Loucy (cell line): ENCODE measurements at regions not wholly inside any gene's neighbourhood (a gene's known extent, or its start where the extent isn't known, plus 50 kb on each side); places are given as distances from the start of the nearest gene placed in this dataset.

ENCODE experiments used
- H2AFZ ChIP-seq: fragments of 200-600 bp; sonication (generic); 2 replicates; pipeline ENCODE4 v1.6.0; 2016; ENCODE audit warnings: antibody characterized with exemption, mild to moderate bottlenecking, low read length, moderate library complexity
- H3F3A ChIP-seq: fragments of 200-600 bp; 2 replicates; pipeline ENCODE4 v1.6.0; 2016; ENCODE audit warnings: antibody characterized with exemption, low read depth, mild to moderate bottlenecking
- H3K27me3 ChIP-seq: fragments of 200-600 bp; sonication (generic); 2 replicates; pipeline ENCODE4 v1.6.1; 2014; ENCODE audit warnings: low read length, mild to moderate bottlenecking; ENCODE audit not compliant: insufficient read depth, poor library complexity, severe bottlenecking
- H3K36me3 ChIP-seq: fragments of 200-600 bp; sonication (generic); 2 replicates; pipeline ENCODE4 v1.6.1; 2016; ENCODE audit warnings: low read length; ENCODE audit not compliant: insufficient read depth
- H3K4me1 ChIP-seq: fragments of 200-600 bp; sonication (generic); 2 replicates; pipeline ENCODE4 v1.5.1; 2014; ENCODE audit warnings: low read length, mild to moderate bottlenecking; ENCODE audit not compliant: insufficient read depth, poor library complexity, severe bottlenecking
- H3K4me2 ChIP-seq: fragments of 200-600 bp; sonication (generic); 2 replicates; pipeline ENCODE4 v1.6.0; 2014; ENCODE audit warnings: antibody characterized with exemption, low read length, low read depth, mild to moderate bottlenecking; ENCODE audit not compliant: poor library complexity, severe bottlenecking
- H3K4me3 ChIP-seq: fragments of 200-600 bp; sonication (generic); 2 replicates; pipeline ENCODE4 v1.5.1; 2014; ENCODE audit warnings: low read length, mild to moderate bottlenecking, mixed read lengths; ENCODE audit not compliant: poor library complexity, severe bottlenecking
- H3K79me2 ChIP-seq: fragments of 200-600 bp; sonication (generic); 2 replicates; pipeline ENCODE4 v1.6.1; 2014; ENCODE audit warnings: low read length; ENCODE audit not compliant: insufficient read depth
- H3K9ac ChIP-seq: fragments of 200-600 bp; sonication (generic); 2 replicates; pipeline ENCODE4 v1.6.0; 2014; ENCODE audit warnings: mild to moderate bottlenecking, low read depth, low read length, moderate library complexity; ENCODE audit not compliant: poor library complexity, severe bottlenecking
- H3K9me2 ChIP-seq: fragments of 200-600 bp; sonication (generic); replicated peaks from 2 replicates; pipeline ENCODE4 v1.6.1; 2016; ENCODE audit warnings: low read depth, low read length, mixed read lengths
- H3K9me3 ChIP-seq: fragments of 200-600 bp; sonication (generic); 2 replicates; pipeline ENCODE4 v1.6.1; 2014; ENCODE audit warnings: mild to moderate bottlenecking, antibody characterized with exemption, low read length, low read depth; ENCODE audit not compliant: insufficient read depth
- H4K20me1 ChIP-seq: fragments of 200-600 bp; sonication (generic); 2 replicates; pipeline ENCODE4 v1.6.0; 2014; ENCODE audit warnings: antibody characterized with exemption, low read length, mild to moderate bottlenecking; ENCODE audit not compliant: insufficient read depth, poor library complexity, severe bottlenecking
- EZH2phosphoT487 ChIP-seq: fragments of 200-600 bp; IDR thresholded peaks from 2 replicates; pipeline ENCODE4 v1.6.1; 2018; ENCODE audit warnings: antibody characterized with exemption, mild to moderate bottlenecking, moderate library complexity, borderline replicate concordance
- TF ChIP-seq, protein P1 (sequence below): fragments of 200-600 bp; sonication (generic); conservative IDR thresholded peaks from 2 replicates; pipeline ENCODE4 v1.5.1; 2014; ENCODE audit warnings: mild to moderate bottlenecking, antibody characterized with exemption, low read length

GRCh38 chr10:2979306-2979705 is 88.0 kb upstream of the PFKP start:
- Histone ChIP-seq H2AFZ (no peak overlapping the region), H3K4me3 (no peak overlapping the region), H3K9me2 (no peaks in the 10 kb centered on the region), H4K20me1 (no peaks in the 10 kb centered on the region), H3K4me2 (no peak overlapping the region), H3K9ac (no peak overlapping the region), H3K36me3 (no peaks in the 10 kb centered on the region), H3K27me3 (no peaks in the 10 kb centered on the region), H3K4me1 (no peaks in the 10 kb centered on the region), H3F3A (no peaks in the 10 kb centered on the region), H3K79me2 (no peaks in the 10 kb centered on the region), H3K9me3 (no peaks in the 10 kb centered on the region)
- TF ChIP-seq, protein P1, sequence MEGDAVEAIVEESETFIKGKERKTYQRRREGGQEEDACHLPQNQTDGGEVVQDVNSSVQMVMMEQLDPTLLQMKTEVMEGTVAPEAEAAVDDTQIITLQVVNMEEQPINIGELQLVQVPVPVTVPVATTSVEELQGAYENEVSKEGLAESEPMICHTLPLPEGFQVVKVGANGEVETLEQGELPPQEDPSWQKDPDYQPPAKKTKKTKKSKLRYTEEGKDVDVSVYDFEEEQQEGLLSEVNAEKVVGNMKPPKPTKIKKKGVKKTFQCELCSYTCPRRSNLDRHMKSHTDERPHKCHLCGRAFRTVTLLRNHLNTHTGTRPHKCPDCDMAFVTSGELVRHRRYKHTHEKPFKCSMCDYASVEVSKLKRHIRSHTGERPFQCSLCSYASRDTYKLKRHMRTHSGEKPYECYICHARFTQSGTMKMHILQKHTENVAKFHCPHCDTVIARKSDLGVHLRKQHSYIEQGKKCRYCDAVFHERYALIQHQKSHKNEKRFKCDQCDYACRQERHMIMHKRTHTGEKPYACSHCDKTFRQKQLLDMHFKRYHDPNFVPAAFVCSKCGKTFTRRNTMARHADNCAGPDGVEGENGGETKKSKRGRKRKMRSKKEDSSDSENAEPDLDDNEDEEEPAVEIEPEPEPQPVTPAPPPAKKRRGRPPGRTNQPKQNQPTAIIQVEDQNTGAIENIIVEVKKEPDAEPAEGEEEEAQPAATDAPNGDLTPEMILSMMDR = no peak
- no peak for TF ChIP-seq EZH2phosphoT487

DNA sequence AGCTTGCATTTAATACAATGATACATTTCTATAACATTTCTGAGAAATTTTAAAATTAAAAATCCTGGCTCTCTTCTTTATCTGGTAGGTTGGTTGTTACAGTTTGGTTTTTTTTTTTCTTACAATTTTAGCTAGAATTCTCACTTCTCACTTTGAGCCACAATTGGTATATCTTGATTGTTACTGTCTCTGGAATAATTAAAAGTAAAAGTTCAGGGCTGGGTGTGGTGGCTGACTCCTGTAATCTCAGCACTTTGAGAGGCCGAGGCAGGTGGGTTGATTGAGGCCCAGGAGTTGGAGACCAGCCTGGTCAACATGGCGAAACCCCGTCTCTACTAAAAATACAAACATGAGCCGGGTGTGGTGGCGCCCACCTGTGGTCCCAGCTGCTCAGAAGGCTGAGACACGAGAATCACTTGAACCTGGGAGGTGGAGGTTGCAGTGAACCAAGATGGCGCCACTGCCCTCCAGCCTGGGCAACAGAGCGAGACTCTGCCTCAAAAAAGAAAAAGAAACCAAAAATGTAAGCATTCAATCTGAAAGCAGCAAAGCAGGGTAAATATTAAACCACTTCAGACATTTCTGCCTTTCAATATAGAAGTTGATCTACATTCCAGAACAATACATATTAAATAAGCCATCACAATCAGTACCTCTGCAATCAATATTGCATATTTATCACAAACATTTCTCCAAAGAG is 88.6 kb upstream of the PFKP start:
- H2AFZ ChIP-seq = no peak overlapping the region
- no peak overlapping the region for H3K4me3 ChIP-seq
- H3K79me2 ChIP-seq = no peaks in the 10 kb centered on the region
- no peak overlapping the region for H3K9ac ChIP-seq
- no peaks in the 10 kb centered on the region for H3K36me3 ChIP-seq
- H3K4me1 ChIP-seq = no peaks in the 10 kb centered on the region
- no peaks in the 10 kb centered on the region for H3K9me2 ChIP-seq
- TF ChIP-seq, protein P1 = no peak
- TF ChIP-seq EZH2phosphoT487 = no peak
- H3K27me3 ChIP-seq = no peaks in the 10 kb centered on the region
- no peak overlapping the region for H3K4me2 ChIP-seq
- H3F3A ChIP-seq = no peaks in the 10 kb centered on the region
- H4K20me1 ChIP-seq = no peaks in the 10 kb centered on the region
- H3K9me3 ChIP-seq = no peaks in the 10 kb centered on the region

DNA sequence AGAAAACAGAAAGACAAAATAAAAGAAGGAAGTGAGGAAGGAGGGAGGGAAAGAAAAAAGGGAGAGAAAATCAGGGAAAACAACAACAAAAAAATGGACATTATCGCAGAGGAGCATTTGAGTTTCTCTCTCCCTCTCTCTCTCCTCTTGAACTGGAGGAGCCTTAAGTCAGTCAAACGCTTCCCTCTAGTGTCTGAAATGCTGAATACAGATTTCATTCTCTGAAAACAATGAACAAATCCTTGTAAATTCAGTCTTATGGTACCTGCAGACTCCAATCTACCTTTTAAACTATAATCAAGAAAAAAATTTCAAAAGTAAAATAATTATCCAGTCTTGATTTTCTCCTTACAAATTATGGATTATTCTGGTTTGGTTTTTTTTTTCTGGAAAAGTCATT is 89.2 kb upstream of the PFKP start:
- no peak for TF ChIP-seq EZH2phosphoT487
- TF ChIP-seq, protein P1 = peak; percentile 83

More for the DNA sequence above, 89.2 kb upstream of the PFKP start:
- H3K9ac ChIP-seq = no peak overlapping the region
- no peak overlapping the region for H3K4me2 ChIP-seq
- H4K20me1 ChIP-seq = no peaks in the 10 kb centered on the region
- H3K4me3 ChIP-seq = no peak overlapping the region
- H3K9me3 ChIP-seq = no peaks in the 10 kb centered on the region
- H2AFZ ChIP-seq = peak overlapping the region; percentile 63; the same call in 1 of the 2 replicates
- no peaks in the 10 kb centered on the region for H3F3A ChIP-seq
- H3K4me1 ChIP-seq = no peaks in the 10 kb centered on the region
- H3K79me2 ChIP-seq = no peaks in the 10 kb centered on the region
- no peaks in the 10 kb centered on the region for H3K36me3 ChIP-seq
- no peaks in the 10 kb centered on the region for H3K27me3 ChIP-seq
- H3K9me2 ChIP-seq = no peaks in the 10 kb centered on the region
